Keratinocyte (primary cell): ENCODE measurements at regions not wholly inside any gene's neighbourhood (a gene's known extent, or its start where the extent isn't known, plus 50 kb on each side); places are given as distances from the start of the nearest gene placed in this dataset.

Source experiments
- DNase-seq: peaks from one replicate; pipeline ENCODE4 v3.0.0-alpha.2; 2011; ENCODE audit warnings: low read depth, missing footprints, low spot score
- FAIRE-seq: peaks from 2 replicates; lab custom pipeline; 2011; peaks lifted over from hg19 to GRCh38; lab: Jason Lieb, UNC
- H2AFZ ChIP-seq: 2 replicates; pipeline ENCODE4 v1.6.0; 2012; ENCODE audit warnings: low read length, control low read depth, inconsistent platforms; ENCODE audit not compliant: control insufficient read depth
- H3K27ac ChIP-seq: 2 replicates; pipeline ENCODE4 v1.5.1; 2011; ENCODE audit warnings: low read length; ENCODE audit not compliant: control insufficient read depth, insufficient read depth
- H3K27me3 ChIP-seq: 3 replicates; pipeline ENCODE4 v1.6.0; 2011; ENCODE audit warnings: low read length; ENCODE audit not compliant: control insufficient read depth, insufficient read depth; ENCODE audit errors: extremely low read depth
- H3K36me3 ChIP-seq, 2 experiments: 2 replicates in 1 of 2; 3 replicates in 1 of 2; pipeline ENCODE4 v1.5.1; 2011; ENCODE audit warnings: low read length in 2 of 2, mild to moderate bottlenecking in 1 of 2; ENCODE audit not compliant: control insufficient read depth in 2 of 2, insufficient read depth in 2 of 2; ENCODE audit errors: extremely low read depth in 1 of 2
- H3K4me1 ChIP-seq: 3 replicates; pipeline ENCODE4 v1.5.1; 2011; ENCODE audit warnings: low read length; ENCODE audit not compliant: control insufficient read depth, insufficient read depth; ENCODE audit errors: extremely low read depth
- H3K4me2 ChIP-seq: 3 replicates; pipeline ENCODE4 v1.6.0; 2011; ENCODE audit warnings: low read depth, low read length; ENCODE audit not compliant: control insufficient read depth, insufficient read depth; ENCODE audit errors: extremely low read depth
- H3K4me3 ChIP-seq, 3 experiments: fragments of 200-600 bp in 1 of 3; sonication (generic) in 1 of 3; 2 replicates in 2 of 3; 3 replicates in 1 of 3; pipeline ENCODE4 v1.5.1; 2011 to 2016; ENCODE audit warnings: low read length in 3 of 3, mild to moderate bottlenecking in 3 of 3, control low read depth in 2 of 3, inconsistent platforms in 1 of 3, low read depth in 1 of 3, mixed read lengths in 1 of 3, mixed run types in 1 of 3, moderate library complexity in 1 of 3; ENCODE audit not compliant: control insufficient read depth in 2 of 3, insufficient read depth in 2 of 3; ENCODE audit errors: extremely low read depth in 1 of 3
- H3K79me2 ChIP-seq: 2 replicates; pipeline ENCODE4 v1.6.0; 2012; ENCODE audit warnings: low read length; ENCODE audit not compliant: control insufficient read depth, insufficient read depth
- H3K9ac ChIP-seq: 3 replicates; pipeline ENCODE4 v1.6.0; 2011; ENCODE audit warnings: low read length; ENCODE audit not compliant: control insufficient read depth, insufficient read depth; ENCODE audit errors: extremely low read depth
- H3K9me1 ChIP-seq: 3 replicates; pipeline ENCODE4 v1.6.0; 2011; ENCODE audit warnings: low read length; ENCODE audit not compliant: control insufficient read depth, insufficient read depth; ENCODE audit errors: extremely low read depth
- H3K9me3 ChIP-seq: 2 replicates; pipeline ENCODE4 v1.5.1; 2012; ENCODE audit warnings: low read depth, low read length; ENCODE audit not compliant: control insufficient read depth
- H4K20me1 ChIP-seq: 3 replicates; pipeline ENCODE4 v1.6.0; 2011; ENCODE audit warnings: low read length; ENCODE audit not compliant: control insufficient read depth, insufficient read depth; ENCODE audit errors: extremely low read depth
- EZH2 ChIP-seq: IDR thresholded peaks from one replicate; pipeline ENCODE4 v1.6.1; 2012; ENCODE audit warnings: inconsistent platforms, mild to moderate bottlenecking, low read length, moderate library complexity
- dilution Hi-C: fragments of 300-500 bp; cut with MboI; formaldehyde crosslinking; loops from one replicate; pipeline ENCODE4 v1.7.0; 2020; ENCODE audit warnings: low sequenced_read_pairs; ENCODE audit not compliant: extremely low pct_ligation_motif_present
- TF ChIP-seq, protein P1 (sequence below), 3 experiments: IDR thresholded peaks in 1 of 3; conservative IDR thresholded peaks in 1 of 3; optimal IDR thresholded peaks in 1 of 3; 2 replicates in 2 of 3; 3 replicates in 1 of 3; pipeline versions ENCODE3 to v1.5.1; 2011; ENCODE audit warnings: low read length in 3 of 3, mild to moderate bottlenecking in 3 of 3, moderate library complexity in 2 of 3, control low read depth in 1 of 3, inconsistent platforms in 1 of 3; ENCODE audit not compliant: insufficient read depth in 2 of 3; ENCODE audit errors: extremely low read depth in 1 of 3

- Histone ChIP-seq H3K4me2 (no peak overlapping the region), H3K9me1 (no peaks in the 10 kb centered on the region), H3K4me3 (no peak overlapping the region), H4K20me1 (no peaks in the 10 kb centered on the region), H2AFZ (no peak overlapping the region), H3K27ac (no peak overlapping the region), H3K4me1 (no peaks in the 10 kb centered on the region), H3K36me3 (no peaks in the 10 kb centered on the region), H3K27me3 (no peaks in the 10 kb centered on the region), H3K79me2 (no peaks in the 10 kb centered on the region), H3K9ac (no peak overlapping the region), H3K9me3 (no peaks in the 10 kb centered on the region)
- dilution Hi-C loops, result no loop called here
- no peak for TF ChIP-seq EZH2
- no peak for FAIRE-seq
- DNase-seq, result no peak
Observed at GRCh38 chr7:159280008-159280407, 135.3 kb upstream of the VIPR2 start.

- Histone ChIP-seq H3K4me1 (no peaks in the 10 kb centered on the region), H3K79me2 (no peaks in the 10 kb centered on the region), H3K9me1 (no peaks in the 10 kb centered on the region), H3K36me3 (no peaks in the 10 kb centered on the region), H2AFZ (no peak overlapping the region), H3K9me3 (no peaks in the 10 kb centered on the region), H3K27me3 (no peaks in the 10 kb centered on the region), H3K27ac (no peak overlapping the region), H3K9ac (no peak overlapping the region), H3K4me3 (no peak overlapping the region), H3K4me2 (no peak overlapping the region), H4K20me1 (no peaks in the 10 kb centered on the region)
- TF ChIP-seq, protein P1, sequence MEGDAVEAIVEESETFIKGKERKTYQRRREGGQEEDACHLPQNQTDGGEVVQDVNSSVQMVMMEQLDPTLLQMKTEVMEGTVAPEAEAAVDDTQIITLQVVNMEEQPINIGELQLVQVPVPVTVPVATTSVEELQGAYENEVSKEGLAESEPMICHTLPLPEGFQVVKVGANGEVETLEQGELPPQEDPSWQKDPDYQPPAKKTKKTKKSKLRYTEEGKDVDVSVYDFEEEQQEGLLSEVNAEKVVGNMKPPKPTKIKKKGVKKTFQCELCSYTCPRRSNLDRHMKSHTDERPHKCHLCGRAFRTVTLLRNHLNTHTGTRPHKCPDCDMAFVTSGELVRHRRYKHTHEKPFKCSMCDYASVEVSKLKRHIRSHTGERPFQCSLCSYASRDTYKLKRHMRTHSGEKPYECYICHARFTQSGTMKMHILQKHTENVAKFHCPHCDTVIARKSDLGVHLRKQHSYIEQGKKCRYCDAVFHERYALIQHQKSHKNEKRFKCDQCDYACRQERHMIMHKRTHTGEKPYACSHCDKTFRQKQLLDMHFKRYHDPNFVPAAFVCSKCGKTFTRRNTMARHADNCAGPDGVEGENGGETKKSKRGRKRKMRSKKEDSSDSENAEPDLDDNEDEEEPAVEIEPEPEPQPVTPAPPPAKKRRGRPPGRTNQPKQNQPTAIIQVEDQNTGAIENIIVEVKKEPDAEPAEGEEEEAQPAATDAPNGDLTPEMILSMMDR (optimal IDR thresholded peaks at IDR 0.05 in 1 of 3, IDR thresholded peaks at IDR 0.05 in 1 of 3, conservative IDR thresholded peaks at IDR 0.05 in 1 of 3; ENCODE audit: extremely low read depth in 1 of 3, insufficient read depth in 2 of 3, low read length in 3 of 3), result no peak
- no peak for TF ChIP-seq EZH2
- no peak for FAIRE-seq
- dilution Hi-C loops, result no loop called here
- DNase-seq, result no peak
Observed at GRCh38 chr7:159272739-159273138, 128.1 kb upstream of the VIPR2 start.

GRCh38 chr7:159271781-159272180, 127.1 kb upstream of the VIPR2 start:
- Histone ChIP-seq H3K27ac (no peak overlapping the region), H3K9me1 (no peaks in the 10 kb centered on the region), H3K27me3 (no peaks in the 10 kb centered on the region), H2AFZ (no peak overlapping the region), H3K36me3 (no peaks in the 10 kb centered on the region), H3K79me2 (no peaks in the 10 kb centered on the region), H3K4me1 (no peaks in the 10 kb centered on the region), H3K4me3 (no peak overlapping the region), H3K4me2 (no peak overlapping the region), H4K20me1 (no peaks in the 10 kb centered on the region), H3K9ac (no peak overlapping the region), H3K9me3 (no peaks in the 10 kb centered on the region)
- DNase-seq (no peak), FAIRE-seq (no peak)
- dilution Hi-C loops, result no loop called here
- TF ChIP-seq, protein P1 (optimal IDR thresholded peaks at IDR 0.05 in 1 of 3, IDR thresholded peaks at IDR 0.05 in 1 of 3, conservative IDR thresholded peaks at IDR 0.05 in 1 of 3; ENCODE audit: extremely low read depth in 1 of 3, insufficient read depth in 2 of 3, low read length in 3 of 3), result no peak
- no peak for TF ChIP-seq EZH2
